RWPE2 (cell line): ENCODE measurements at regions not wholly inside any gene's neighbourhood (a gene's known extent, or its start where the extent isn't known, plus 50 kb on each side); places are given as distances from the start of the nearest gene placed in this dataset.

Source experiments
- ATAC-seq: fragments of 200-7000 bp; cut with Tn5 transposase; 3 replicates; pipeline ENCODE4 v1.9.1; 2021; ENCODE audit warnings: low read depth
- DNase-seq: peaks from one replicate; pipeline ENCODE4 v3.0.0-alpha.2; 2020; ENCODE audit warnings: low spot score
- H3K27ac ChIP-seq: fragments of 450-650 bp; 2 replicates; pipeline ENCODE4 v1.5.1; 2017; ENCODE audit warnings: mild to moderate bottlenecking; ENCODE audit not compliant: poor library complexity, severe bottlenecking
- H3K27me3 ChIP-seq: fragments of 250-450 bp; sonication (Bioruptor Pico); 2 replicates; pipeline ENCODE4 v1.5.1; 2021; ENCODE audit warnings: mild to moderate bottlenecking, moderate library complexity; ENCODE audit not compliant: insufficient read depth, poor library complexity, severe bottlenecking
- H3K36me3 ChIP-seq: fragments of 250-450 bp; sonication (Bioruptor Pico); 2 replicates; pipeline ENCODE4 v1.5.1; 2020; ENCODE audit warnings: low read depth, mild to moderate bottlenecking, moderate library complexity
- H3K4me1 ChIP-seq: fragments of 250-450 bp; sonication (Bioruptor Pico); 2 replicates; pipeline ENCODE4 v1.5.1; 2021; ENCODE audit warnings: mild to moderate bottlenecking, moderate library complexity; ENCODE audit not compliant: insufficient read depth, poor library complexity, severe bottlenecking
- H3K4me3 ChIP-seq: fragments of 250-450 bp; sonication (Bioruptor Pico); 2 replicates; pipeline ENCODE4 v1.5.1; 2021; ENCODE audit warnings: mild to moderate bottlenecking, moderate library complexity; ENCODE audit not compliant: severe bottlenecking
- H3K9me3 ChIP-seq: fragments of 250-450 bp; sonication (Bioruptor Pico); 2 replicates; pipeline ENCODE4 v1.5.1; 2021; ENCODE audit warnings: mild to moderate bottlenecking, moderate library complexity; ENCODE audit not compliant: severe bottlenecking
- TF ChIP-seq, protein P1 (sequence below): fragments of 450-650 bp; IDR thresholded peaks from one replicate; pipeline ENCODE4 v1.5.1; 2017; ENCODE audit warnings: mild to moderate bottlenecking, moderate library complexity; ENCODE audit not compliant: poor library complexity, severe bottlenecking

DNA sequence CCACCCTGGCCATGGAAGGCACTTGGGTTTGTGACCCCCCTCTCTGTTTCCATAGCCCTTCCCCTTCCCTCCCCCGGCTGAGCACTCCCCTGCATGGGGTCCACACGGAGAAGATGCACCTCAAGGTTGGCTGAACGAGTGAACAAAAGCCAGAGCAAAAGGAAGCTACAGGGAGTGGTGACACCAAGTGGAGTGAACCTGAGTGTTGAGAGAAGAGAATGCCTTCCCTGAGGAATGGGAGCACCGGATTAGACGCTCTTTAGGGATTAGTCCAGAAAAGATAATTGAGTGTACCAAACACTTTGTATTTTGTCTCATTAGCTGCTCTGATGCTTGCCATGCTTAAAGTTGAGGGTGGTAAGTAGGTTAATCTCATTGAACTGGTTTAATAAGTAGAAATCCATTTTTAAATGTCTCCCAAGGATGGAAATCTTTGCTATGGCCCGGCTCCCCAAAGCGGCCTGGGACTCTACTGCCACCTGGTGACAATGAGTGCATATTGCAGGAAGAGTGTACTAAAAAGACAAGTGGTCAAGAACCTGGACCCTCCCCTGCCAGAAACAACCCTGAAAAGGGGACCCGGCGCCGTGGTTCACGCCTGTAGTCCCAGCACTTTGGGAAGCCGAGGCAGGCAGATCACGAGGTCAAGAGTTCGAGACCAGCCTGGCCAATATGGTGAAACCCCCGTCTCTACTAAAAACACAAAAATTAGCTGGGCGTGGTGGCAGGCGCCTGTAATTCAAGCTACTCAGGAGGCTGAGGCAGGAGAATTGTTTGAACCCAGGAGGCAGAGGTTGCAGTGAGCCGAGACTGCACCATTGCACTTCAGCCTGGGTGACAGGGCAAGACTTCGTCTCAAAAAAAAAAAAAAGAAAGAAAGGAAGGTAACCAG, 150.6 kb upstream of the ZC3H12A start:
- TF ChIP-seq, protein P1, sequence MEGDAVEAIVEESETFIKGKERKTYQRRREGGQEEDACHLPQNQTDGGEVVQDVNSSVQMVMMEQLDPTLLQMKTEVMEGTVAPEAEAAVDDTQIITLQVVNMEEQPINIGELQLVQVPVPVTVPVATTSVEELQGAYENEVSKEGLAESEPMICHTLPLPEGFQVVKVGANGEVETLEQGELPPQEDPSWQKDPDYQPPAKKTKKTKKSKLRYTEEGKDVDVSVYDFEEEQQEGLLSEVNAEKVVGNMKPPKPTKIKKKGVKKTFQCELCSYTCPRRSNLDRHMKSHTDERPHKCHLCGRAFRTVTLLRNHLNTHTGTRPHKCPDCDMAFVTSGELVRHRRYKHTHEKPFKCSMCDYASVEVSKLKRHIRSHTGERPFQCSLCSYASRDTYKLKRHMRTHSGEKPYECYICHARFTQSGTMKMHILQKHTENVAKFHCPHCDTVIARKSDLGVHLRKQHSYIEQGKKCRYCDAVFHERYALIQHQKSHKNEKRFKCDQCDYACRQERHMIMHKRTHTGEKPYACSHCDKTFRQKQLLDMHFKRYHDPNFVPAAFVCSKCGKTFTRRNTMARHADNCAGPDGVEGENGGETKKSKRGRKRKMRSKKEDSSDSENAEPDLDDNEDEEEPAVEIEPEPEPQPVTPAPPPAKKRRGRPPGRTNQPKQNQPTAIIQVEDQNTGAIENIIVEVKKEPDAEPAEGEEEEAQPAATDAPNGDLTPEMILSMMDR = peak; percentile 48
- H3K9me3 ChIP-seq = peaks cover 1% of the 10 kb centered on the region
- DNase-seq (no peak), ATAC-seq (no peak)
- H3K4me1 ChIP-seq = no peaks in the 10 kb centered on the region
- H3K4me3 ChIP-seq = no peak overlapping the region
- H3K27ac ChIP-seq = no peak overlapping the region
- H3K27me3 ChIP-seq = peaks cover 5% of the 10 kb centered on the region
- H3K36me3 ChIP-seq = no peaks in the 10 kb centered on the region

DNA sequence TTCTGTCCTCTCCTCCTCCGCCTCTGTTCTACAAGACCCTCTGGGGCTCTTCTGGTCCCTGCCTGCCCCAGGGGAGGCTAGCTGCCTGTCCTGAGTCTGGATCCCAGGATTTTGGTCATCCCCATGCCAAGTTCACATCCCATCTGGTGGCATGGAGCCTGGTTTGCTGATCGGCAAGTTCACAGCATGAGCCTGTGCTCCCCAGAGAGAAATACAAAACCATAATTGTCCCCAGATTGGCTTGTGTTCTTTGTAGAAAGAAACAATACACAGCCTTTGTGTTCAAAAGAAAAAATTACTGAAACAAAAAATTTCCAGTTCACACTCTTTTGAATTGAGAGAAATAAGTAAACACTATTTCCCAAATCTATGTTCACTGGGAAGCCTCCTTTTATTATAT, 149.4 kb upstream of the ZC3H12A start:
- Histone ChIP-seq H3K36me3 (no peaks in the 10 kb centered on the region), H3K27me3 (peaks cover 3% of the 10 kb centered on the region), H3K9me3 (peaks cover 1% of the 10 kb centered on the region), H3K4me3 (no peak overlapping the region), H3K27ac (no peak overlapping the region), H3K4me1 (no peaks in the 10 kb centered on the region)
- no peak for DNase-seq
- TF ChIP-seq, protein P1 = no peak
- ATAC-seq = no peak

DNA sequence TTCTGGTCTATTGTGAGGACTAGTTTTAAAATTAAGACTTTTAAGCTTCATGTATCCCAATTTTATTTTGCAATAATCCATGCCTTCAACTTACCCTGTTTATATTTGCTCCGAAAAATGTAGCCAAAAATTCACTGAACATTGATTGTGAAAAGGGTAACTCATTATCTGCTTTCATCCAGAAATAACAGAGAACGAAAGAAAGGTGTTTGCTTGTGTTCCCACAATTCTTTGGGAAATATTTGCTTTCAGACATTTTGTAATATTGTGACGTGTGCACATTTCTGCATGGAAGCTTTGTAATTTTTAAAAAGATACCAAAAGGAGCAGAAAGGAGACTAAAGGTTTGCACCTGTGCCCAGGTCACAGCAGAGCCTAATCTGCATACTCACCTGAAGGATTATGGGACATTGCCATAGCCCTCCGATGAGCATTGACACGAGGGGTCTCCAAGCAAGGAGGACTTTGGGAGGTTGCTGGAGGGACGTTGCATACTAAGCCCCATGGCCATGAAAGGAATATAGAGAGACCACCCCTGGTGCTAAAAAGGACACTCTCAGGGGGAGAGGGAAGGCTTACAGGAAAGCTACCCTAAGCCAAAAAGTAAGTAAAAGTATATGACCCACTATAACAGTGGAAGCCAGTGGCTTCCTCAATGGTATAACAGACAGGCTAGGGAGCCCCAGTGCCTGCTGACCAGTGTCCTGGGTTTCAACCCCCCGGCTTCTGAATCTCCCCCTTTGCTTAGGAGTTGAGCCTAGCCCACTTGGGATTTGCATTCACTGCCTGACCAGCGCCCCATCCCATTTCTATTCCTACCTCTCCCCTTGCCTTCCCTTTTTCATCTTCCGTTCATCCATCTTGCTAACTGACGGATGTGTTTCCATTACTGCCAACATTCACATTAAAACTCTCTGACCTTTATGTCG, 148.6 kb upstream of the ZC3H12A start:
- H3K27me3 ChIP-seq = no peaks in the 10 kb centered on the region
- H3K27ac ChIP-seq = no peak overlapping the region
- H3K4me1 ChIP-seq = no peaks in the 10 kb centered on the region
- no peak for ATAC-seq
- no peaks in the 10 kb centered on the region for H3K36me3 ChIP-seq
- peak; percentile 10 for DNase-seq
- H3K4me3 ChIP-seq = no peak overlapping the region
- TF ChIP-seq, protein P1 = no peak
- H3K9me3 ChIP-seq = peaks cover 1% of the 10 kb centered on the region

DNA sequence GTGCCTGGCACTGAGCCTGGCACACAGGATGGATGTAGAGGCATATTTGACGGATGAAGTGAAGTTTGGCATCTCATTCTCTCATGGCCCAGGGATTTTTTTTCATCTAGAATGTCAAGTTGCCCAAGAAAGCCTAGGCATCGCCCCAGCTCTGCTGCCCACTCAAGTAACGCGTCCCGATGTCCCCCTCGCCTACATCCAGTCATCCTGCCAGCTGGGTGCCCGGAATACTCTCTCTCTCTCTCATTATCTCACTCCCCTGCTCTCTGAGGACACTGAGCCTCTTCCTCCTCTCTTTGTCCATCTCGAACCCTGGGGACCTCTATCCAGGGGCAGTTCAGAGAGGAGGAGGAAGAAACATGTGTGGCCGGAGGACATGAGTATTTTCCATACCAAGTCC, 142.3 kb upstream of the ZC3H12A start:
- no peaks in the 10 kb centered on the region for H3K27me3 ChIP-seq
- DNase-seq (no peak), ATAC-seq (no peak)
- TF ChIP-seq, protein P1 = no peak
- H3K9me3 ChIP-seq = no peaks in the 10 kb centered on the region
- H3K36me3 ChIP-seq = no peaks in the 10 kb centered on the region
- no peak overlapping the region for H3K4me3 ChIP-seq
- no peaks in the 10 kb centered on the region for H3K4me1 ChIP-seq
- H3K27ac ChIP-seq = no peak overlapping the region
